ENCODE measurements at regions not wholly inside any gene's neighbourhood (a gene's known extent, or its start where the extent isn't known, plus 50 kb on each side); places are given as distances from the start of the nearest gene placed in this dataset.

DNA sequence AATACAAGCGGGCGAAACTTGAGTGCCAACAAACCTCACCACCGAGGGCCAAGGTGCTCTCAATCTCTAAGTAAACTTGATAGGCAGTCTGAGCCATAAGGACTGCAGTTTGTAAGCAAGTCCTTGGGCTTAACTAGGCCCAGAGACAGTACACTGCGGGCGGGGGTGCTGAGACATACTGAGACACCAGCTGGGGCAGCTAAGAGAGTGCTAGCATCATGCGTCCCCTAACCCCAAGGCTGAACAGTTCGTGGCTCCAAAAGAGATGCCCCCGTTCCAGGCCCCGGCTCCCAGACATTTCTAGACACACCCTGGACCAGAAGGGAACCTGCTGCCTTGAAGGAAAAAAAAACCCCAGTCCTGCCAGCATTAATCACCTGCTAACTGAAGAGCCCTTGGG is 126.8 kb upstream of the PRDX4 start:
- no peak for TF ChIP-seq ZNF70 (CRISPR knock-in tag; IDR thresholded peaks at IDR 0.05)
- TF ChIP-seq PATZ1 (CRISPR knock-in tag; IDR thresholded peaks at IDR 0.05; ENCODE audit: borderline replicate concordance): no peak
- TF ChIP-seq ESRRG (CRISPR knock-in tag; IDR thresholded peaks at IDR 0.05): no peak
- no peak for TF ChIP-seq OSR1 (CRISPR knock-in tag; IDR thresholded peaks at IDR 0.05)
- no peak for TF ChIP-seq RARB (CRISPR knock-in tag; IDR thresholded peaks at IDR 0.05)
- TF ChIP-seq CREB5 (CRISPR knock-in tag; IDR thresholded peaks at IDR 0.05; ENCODE audit: low read depth): no peak
- no peak for TF ChIP-seq ARNTL (CRISPR knock-in tag; IDR thresholded peaks at IDR 0.05; ENCODE audit: borderline replicate concordance, low read depth)

Data from SK-N-SH treated with all-trans-retinoic acid at 6 μM for 48 hours (cell line).